K562 (cell line): ENCODE measurements at regions not wholly inside any gene's neighbourhood (a gene's known extent, or its start where the extent isn't known, plus 50 kb on each side); places are given as distances from the start of the nearest gene placed in this dataset.

Experiments
- ATF1 ChIP-seq, 2 experiments: fragments of 450-650 bp in 1 of 2; IDR thresholded peaks; 2 replicates each; pipeline ENCODE4 v1.6.1; 2016; ENCODE audit warnings: missing compliant biosample characterization in 1 of 2, missing genetic modification characterization in 1 of 2
- EZH2 ChIP-seq: IDR thresholded peaks from 2 replicates; pipeline ENCODE4 v1.6.1; 2012; ENCODE audit warnings: low read depth, mild to moderate bottlenecking, inconsistent platforms, low read length, borderline replicate concordance
- PHF21A ChIP-seq: fragments of 450-650 bp; IDR thresholded peaks from 2 replicates; pipeline ENCODE4 v1.6.1; 2017; ENCODE audit warnings: low read depth, borderline replicate concordance
- POLR2A ChIP-seq: fragments of 450-650 bp; conservative IDR thresholded peaks from 2 replicates; pipeline ENCODE4 v1.6.1; 2016
- TF ChIP-seq, protein P1 (sequence below): sonication (generic); formaldehyde crosslinking; IDR thresholded peaks from 2 replicates; pipeline ENCODE4 v1.4.0; 2020; ENCODE audit warnings: mild to moderate bottlenecking, missing genetic modification reagents
- TF ChIP-seq, protein P2 (sequence below), 3 experiments: fragments of 200-800 bp in 1 of 3; fragments of 250-450 bp in 1 of 3; fragments of 450-650 bp in 1 of 3; sonication (Bioruptor Pico) in 1 of 3; sonication (Bioruptor generic) in 1 of 3; formaldehyde crosslinking in 1 of 3; IDR thresholded peaks; 2 replicates each; pipeline versions ENCODE4 v1.6.1 to v1.8.0; 2016 to 2022; ENCODE audit warnings: mild to moderate bottlenecking in 2 of 3, missing genetic modification characterization in 2 of 3, missing compliant biosample characterization in 1 of 3, moderate library complexity in 1 of 3

DNA sequence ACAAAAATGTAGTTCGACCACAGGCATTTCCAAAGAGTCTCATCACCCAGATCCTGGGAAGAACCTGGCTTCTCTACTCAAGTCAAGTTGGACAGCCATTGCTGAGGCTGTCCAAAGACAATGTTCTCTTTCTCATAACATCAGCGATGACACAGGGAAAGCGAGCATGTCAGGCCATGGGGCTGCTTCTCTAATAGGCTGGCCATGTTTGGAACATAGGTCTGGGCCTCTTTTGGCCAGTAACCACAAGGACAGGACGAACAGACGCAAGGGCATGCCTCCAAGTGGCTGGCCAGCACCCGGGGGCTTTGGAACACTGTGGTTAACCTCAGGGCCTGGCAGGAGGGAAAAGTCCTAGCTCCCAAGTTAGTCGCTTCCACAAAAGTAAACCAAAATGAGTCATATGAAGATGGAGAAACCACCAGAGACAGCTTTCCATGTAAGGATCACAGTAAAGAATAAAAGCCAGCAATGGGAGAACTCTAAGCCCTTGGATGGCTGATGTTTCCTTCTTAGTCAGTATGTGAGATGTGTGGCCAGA lies 80.6 kb upstream of the SLC44A3 start:
- TF ChIP-seq PHF21A (no peak), POLR2A (no peak), ATF1 (CRISPR knock-in tag; IDR thresholded peaks at IDR 0.05) (no peak), ATF1 (tag; IDR thresholded peaks at IDR 0.05) (no peak), EZH2 (no peak)
- TF ChIP-seq, protein P1, sequence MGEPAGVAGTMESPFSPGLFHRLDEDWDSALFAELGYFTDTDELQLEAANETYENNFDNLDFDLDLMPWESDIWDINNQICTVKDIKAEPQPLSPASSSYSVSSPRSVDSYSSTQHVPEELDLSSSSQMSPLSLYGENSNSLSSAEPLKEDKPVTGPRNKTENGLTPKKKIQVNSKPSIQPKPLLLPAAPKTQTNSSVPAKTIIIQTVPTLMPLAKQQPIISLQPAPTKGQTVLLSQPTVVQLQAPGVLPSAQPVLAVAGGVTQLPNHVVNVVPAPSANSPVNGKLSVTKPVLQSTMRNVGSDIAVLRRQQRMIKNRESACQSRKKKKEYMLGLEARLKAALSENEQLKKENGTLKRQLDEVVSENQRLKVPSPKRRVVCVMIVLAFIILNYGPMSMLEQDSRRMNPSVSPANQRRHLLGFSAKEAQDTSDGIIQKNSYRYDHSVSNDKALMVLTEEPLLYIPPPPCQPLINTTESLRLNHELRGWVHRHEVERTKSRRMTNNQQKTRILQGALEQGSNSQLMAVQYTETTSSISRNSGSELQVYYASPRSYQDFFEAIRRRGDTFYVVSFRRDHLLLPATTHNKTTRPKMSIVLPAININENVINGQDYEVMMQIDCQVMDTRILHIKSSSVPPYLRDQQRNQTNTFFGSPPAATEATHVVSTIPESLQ (CRISPR knock-in tag): no peak
- TF ChIP-seq, protein P2, sequence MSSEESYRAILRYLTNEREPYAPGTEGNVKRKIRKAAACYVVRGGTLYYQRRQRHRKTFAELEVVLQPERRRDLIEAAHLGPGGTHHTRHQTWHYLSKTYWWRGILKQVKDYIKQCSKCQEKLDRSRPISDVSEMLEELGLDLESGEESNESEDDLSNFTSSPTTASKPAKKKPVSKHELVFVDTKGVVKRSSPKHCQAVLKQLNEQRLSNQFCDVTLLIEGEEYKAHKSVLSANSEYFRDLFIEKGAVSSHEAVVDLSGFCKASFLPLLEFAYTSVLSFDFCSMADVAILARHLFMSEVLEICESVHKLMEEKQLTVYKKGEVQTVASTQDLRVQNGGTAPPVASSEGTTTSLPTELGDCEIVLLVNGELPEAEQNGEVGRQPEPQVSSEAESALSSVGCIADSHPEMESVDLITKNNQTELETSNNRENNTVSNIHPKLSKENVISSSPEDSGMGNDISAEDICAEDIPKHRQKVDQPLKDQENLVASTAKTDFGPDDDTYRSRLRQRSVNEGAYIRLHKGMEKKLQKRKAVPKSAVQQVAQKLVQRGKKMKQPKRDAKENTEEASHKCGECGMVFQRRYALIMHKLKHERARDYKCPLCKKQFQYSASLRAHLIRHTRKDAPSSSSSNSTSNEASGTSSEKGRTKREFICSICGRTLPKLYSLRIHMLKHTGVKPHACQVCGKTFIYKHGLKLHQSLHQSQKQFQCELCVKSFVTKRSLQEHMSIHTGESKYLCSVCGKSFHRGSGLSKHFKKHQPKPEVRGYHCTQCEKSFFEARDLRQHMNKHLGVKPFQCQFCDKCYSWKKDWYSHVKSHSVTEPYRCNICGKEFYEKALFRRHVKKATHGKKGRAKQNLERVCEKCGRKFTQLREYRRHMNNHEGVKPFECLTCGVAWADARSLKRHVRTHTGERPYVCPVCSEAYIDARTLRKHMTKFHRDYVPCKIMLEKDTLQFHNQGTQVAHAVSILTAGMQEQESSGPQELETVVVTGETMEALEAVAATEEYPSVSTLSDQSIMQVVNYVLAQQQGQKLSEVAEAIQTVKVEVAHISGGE (CRISPR knock-in tag; IDR thresholded peaks at IDR 0.05): no peak
